ENCODE measurements at regions not wholly inside any gene's neighbourhood (a gene's known extent, or its start where the extent isn't known, plus 50 kb on each side); places are given as distances from the start of the nearest gene placed in this dataset.
"Not testable (repeated sequence)": the region's sequence is repeated elsewhere in the genome, so short reads cannot be mapped to it uniquely, and the experiment has no call there.

DNA sequence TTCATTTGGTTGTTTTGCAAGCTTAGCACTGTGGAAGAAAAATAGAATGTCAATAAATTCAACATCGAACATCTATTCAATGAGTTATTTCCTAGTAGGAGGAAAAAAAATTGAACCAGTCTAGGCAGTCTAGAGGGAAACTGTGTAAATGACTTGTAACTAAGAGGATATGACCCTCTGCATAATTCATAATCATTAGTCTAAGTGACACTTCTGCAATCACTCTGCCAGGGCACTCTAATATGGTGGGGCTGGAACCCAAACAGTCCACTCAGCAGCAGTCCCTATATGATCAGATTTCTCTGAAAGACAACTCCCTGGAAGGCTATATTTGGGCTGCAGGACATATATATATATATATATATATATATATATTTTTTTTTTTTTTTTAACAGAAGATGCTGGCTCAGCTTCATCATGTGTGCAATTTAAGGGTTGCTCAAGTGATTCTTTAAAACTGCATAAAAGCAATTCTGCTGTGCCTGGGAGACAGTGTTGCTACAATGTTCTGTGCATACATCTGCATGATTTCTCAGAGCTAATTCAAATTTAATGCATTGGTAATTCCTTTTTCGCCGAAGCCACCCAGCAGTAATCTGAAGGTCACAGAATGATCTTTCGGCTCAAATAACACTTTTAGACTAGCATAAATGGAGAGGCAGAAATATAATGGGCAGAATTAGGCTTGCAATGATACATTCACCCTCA is 482.1 kb upstream of the ZNF608 start:
- DNase-seq: no peak
- Mint-ChIP-seq H3K27me3 (no peaks in the 10 kb centered on the region), H3K9me3 (peaks cover 3% of the 10 kb centered on the region), H3K4me3 (no peak overlapping the region), H3K27ac (no peak overlapping the region), H3K36me3 (no peaks in the 10 kb centered on the region), H3K4me1 (no peaks in the 10 kb centered on the region)
- CTCF ChIA-PET: no interaction called here

DNA sequence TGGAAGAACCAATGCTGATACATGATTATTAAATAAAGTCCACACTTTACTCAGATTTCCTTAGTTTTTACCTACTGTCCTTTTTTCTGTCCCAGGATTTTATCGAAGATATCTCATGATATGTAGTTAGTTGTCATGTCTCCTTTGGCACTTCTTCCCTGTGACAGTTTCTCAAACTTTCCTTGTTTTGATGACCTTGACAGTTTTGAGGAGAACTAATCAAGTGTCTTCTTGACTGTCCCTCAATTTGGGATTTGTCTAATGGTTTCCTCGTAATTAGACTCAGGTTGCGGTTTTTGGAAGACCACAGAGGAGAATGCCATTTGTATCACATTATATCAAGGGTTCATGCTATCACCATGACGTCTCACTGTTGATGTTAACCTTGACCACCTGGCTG is 483.1 kb upstream of the ZNF608 start:
- DNase-seq: no peak
- Mint-ChIP-seq H3K27ac (no peak overlapping the region), H3K27me3 (no peaks in the 10 kb centered on the region), H3K4me3 (no peak overlapping the region), H3K9me3 (peaks cover 3% of the 10 kb centered on the region), H3K4me1 (no peaks in the 10 kb centered on the region), H3K36me3 (no peaks in the 10 kb centered on the region)
- CTCF ChIA-PET: no interaction called here

DNA sequence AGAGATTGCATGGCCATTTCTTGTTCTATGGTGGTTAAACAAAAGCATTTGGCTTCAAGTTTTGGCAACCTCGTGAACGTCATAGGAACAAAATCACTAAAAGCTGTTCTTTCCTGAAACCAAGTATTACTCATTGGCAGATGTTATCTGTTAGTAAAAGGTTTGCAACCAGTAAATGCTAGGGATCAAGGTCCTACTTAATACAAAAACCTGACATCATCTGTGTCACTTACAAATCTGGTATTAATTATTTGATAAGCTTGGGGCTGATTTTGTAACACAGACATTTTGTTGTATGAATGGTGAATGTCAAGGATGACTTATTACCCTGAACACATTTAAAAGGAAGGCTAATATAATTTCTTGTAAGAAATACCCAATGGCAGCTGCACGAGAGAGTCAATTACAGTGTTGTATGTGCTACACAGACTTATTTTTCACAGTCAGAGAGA is 486.4 kb upstream of the ZNF608 start:
- Mint-ChIP-seq H3K36me3 (no peaks in the 10 kb centered on the region), H3K4me3 (no peak overlapping the region), H3K4me1 (no peaks in the 10 kb centered on the region), H3K27me3 (no peaks in the 10 kb centered on the region), H3K27ac (no peak overlapping the region), H3K9me3 (peaks cover 3% of the 10 kb centered on the region)
- CTCF ChIA-PET: no interaction called here
- DNase-seq: no peak

DNA sequence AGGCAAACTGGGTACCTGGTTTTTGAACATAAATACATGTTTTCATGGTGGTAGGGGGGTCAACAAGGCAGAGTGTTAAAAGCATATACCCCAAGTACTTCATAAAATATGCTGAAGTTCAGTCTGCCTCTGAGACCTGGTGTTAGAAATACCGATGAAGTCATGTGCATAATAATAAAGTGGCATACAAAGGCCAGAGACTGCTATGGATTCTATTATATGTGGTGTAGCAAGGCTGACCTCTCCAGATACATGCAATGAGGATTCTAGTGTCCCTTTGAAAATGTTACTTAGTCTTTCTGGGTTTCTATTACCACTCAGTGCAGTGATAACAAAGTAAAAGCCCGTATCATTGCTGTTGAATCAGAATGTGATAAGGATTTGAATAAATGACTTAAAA is 487.5 kb upstream of the ZNF608 start:
- Mint-ChIP-seq H3K27me3 (no peaks in the 10 kb centered on the region), H3K36me3 (no peaks in the 10 kb centered on the region), H3K4me1 (no peaks in the 10 kb centered on the region), H3K4me3 (no peak overlapping the region), H3K27ac (no peak overlapping the region), H3K9me3 (peaks cover 3% of the 10 kb centered on the region)
- DNase-seq: no peak
- CTCF ChIA-PET: no interaction called here

DNA sequence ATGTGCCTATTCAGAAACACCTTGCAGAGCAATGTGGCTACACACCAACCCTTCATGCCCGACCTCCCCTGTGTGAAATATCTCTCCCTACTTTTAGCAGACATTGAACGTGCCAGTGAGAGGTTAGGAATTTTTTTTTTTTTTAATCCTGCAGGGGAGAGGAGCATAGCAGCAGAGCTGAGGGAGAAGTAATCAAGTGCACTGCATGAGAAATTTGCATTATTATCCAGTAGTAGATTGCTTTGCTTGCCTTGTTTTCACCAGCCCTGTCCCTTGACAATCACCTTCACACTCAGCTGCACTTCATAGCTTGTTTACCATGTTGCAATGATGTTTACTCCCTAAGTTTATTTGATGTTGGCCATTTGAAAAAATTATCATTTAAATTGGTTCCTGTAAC is 489.6 kb upstream of the ZNF608 start:
- Mint-ChIP-seq H3K27ac (no peak overlapping the region), H3K36me3 (no peaks in the 10 kb centered on the region), H3K4me1 (no peaks in the 10 kb centered on the region), H3K27me3 (no peaks in the 10 kb centered on the region), H3K9me3 (peaks cover 4% of the 10 kb centered on the region), H3K4me3 (no peak overlapping the region)
- no peak for DNase-seq
- CTCF ChIA-PET: no interaction called here

DNA sequence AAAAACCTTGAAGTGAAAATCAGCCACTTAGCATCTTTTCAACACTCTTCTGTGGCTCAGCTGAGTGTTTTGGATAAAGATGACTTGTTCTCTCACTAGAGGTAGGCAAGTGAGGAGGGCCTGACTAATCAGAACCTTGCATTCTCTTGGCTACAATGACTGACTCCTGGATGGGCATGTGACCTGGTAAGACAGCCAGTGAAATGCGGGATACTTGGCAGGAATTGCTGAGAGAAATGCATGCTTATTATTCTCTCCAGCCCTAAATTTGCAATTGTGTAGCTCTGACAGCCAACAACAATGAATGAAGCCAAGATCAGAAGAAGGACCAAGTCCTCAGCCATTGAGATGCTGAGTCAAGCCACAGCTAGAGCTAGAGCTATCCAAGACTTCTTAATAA is 490.5 kb upstream of the ZNF608 start:
- H3K9me3 Mint-ChIP-seq: peaks cover 6% of the 10 kb centered on the region
- H3K4me3 Mint-ChIP-seq: no peak overlapping the region
- no peaks in the 10 kb centered on the region for H3K27me3 Mint-ChIP-seq
- no peak overlapping the region for H3K27ac Mint-ChIP-seq
- no peak for DNase-seq
- CTCF ChIA-PET: no interaction called here
- H3K36me3 Mint-ChIP-seq: no peaks in the 10 kb centered on the region
- H3K4me1 Mint-ChIP-seq: no peaks in the 10 kb centered on the region

DNA sequence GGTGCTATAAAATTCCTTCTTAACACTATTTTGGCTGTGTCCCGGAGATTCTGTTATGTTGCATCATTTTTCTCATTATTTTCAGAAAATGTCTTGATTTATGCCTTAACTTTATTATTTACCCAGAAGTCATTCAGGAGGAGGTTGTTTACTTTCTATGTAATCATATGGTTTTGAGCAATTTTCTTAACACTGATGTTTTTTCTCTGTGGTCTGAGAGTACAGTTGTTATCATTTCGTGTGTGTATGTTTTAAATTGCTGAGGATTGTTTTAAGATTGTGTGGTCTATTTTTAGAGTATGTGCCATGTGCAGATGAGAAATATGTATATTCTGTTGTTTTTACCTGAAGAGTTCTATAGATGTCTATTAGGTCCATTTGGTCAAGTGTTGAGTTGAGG is 498.1 kb upstream of the ZNF608 start:
- no peaks in the 10 kb centered on the region for H3K36me3 Mint-ChIP-seq
- H3K27me3 Mint-ChIP-seq: no peaks in the 10 kb centered on the region
- no peak overlapping the region for H3K4me3 Mint-ChIP-seq
- H3K27ac Mint-ChIP-seq: no peak overlapping the region
- no peaks in the 10 kb centered on the region for H3K4me1 Mint-ChIP-seq
- CTCF ChIA-PET: no interaction called here
- H3K9me3 Mint-ChIP-seq: peaks cover 12% of the 10 kb centered on the region
- no peak for DNase-seq

DNA sequence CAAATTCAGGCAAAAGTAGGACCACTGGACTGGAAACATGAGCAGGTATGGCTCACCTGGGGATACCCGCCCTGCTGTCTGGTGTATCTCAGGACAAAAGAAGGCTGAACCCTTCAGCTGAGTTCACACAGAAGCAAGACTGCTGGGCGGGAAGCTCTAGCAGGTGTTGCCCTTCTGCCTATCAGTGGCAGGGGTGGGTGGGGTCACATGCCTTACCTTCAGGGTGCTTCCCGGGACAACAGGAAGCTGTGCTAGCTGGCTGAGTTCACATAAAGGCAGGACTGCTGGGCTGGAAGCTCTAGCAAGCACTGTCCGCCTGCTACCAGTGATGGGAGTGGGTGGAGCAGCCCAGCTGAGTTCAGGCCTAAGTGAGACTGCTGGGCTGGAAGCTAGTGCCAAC is 498.8 kb upstream of the ZNF608 start:
- CTCF ChIA-PET: no interaction called here
- no peaks in the 10 kb centered on the region for H3K4me1 Mint-ChIP-seq
- no peak overlapping the region for H3K27ac Mint-ChIP-seq
- H3K9me3 Mint-ChIP-seq: peaks cover 8% of the 10 kb centered on the region
- H3K4me3 Mint-ChIP-seq: no peak overlapping the region
- no peaks in the 10 kb centered on the region for H3K27me3 Mint-ChIP-seq
- DNase-seq: no peak
- no peaks in the 10 kb centered on the region for H3K36me3 Mint-ChIP-seq

DNA sequence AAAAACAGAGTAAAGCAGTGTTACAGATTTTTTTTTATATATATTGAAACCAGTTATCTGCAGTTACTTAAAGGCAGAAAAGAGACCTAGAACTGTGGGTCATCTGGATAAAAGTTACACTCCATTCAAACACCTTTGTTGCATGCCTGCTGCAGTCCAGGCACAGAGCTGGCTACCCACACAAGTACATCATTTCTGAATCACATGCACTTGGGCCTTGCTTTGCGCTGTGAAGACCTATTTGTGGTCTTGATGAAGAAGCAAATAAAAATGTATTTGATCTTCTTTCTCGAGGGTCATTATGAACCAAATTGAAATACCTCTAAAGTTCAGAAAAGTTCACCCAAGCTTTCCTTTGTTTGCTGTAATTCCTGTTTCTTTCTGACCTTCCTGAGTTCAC is 503.0 kb upstream of the ZNF608 start:
- Mint-ChIP-seq H3K9me3 (peaks cover 15% of the 10 kb centered on the region), H3K4me1 (no peaks in the 10 kb centered on the region), H3K27me3 (no peaks in the 10 kb centered on the region), H3K36me3 (no peaks in the 10 kb centered on the region), H3K4me3 (no peak overlapping the region), H3K27ac (no peak overlapping the region)
- no peak for DNase-seq
- CTCF ChIA-PET: no interaction called here

DNA sequence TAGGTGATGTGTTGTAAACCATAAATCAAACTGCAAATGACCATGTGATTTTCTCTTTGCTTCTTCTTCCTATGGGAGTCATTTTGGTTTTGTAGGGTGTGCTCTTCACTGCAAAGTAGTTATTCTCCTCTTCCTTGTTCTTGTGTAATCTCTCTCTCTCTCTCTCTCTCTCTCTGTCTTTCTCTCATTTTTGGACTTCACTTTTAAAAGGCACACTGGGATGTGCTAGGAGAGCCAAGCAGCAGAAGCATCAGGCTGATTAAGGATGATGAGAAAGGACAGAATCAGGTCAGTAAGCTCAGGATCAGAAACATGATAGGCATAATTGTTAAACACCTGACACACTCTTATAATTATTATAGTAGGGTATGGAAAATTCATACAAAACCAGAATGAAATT is 505.3 kb upstream of the ZNF608 start:
- CTCF ChIA-PET: no interaction called here
- no peaks in the 10 kb centered on the region for H3K4me1 Mint-ChIP-seq
- peaks cover 15% of the 10 kb centered on the region for H3K9me3 Mint-ChIP-seq
- H3K27me3 Mint-ChIP-seq: no peaks in the 10 kb centered on the region
- no peak overlapping the region for H3K4me3 Mint-ChIP-seq
- no peak for DNase-seq
- no peaks in the 10 kb centered on the region for H3K36me3 Mint-ChIP-seq
- H3K27ac Mint-ChIP-seq: no peak overlapping the region

DNA sequence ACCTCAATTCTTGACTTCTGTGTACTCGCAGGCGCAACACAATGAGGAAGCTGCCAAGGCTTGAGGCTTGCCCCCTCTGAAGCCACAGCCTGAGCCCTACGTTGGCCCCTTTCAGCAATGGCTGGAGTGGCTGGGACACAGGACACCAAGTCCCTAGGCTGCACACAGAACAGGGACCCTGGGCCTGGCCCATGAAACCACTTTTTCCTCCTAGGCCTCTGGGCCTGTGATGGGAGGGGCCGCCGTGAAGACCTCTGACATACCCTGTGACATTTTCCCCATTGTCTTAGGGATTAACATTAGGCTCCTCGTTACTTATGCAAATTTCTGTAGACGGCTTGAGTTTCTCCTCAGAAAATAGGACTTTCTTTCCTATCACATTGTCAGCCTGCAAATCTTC is 507.2 kb upstream of the ZNF608 start:
- DNase-seq, CTCF ChIA-PET, H3K4me1 Mint-ChIP-seq, H3K27me3 Mint-ChIP-seq, H3K27ac Mint-ChIP-seq, H3K36me3 Mint-ChIP-seq, H3K4me3 Mint-ChIP-seq: not testable (repeated sequence)
- H3K9me3 Mint-ChIP-seq: peaks cover 15% of the 10 kb centered on the region

DNA sequence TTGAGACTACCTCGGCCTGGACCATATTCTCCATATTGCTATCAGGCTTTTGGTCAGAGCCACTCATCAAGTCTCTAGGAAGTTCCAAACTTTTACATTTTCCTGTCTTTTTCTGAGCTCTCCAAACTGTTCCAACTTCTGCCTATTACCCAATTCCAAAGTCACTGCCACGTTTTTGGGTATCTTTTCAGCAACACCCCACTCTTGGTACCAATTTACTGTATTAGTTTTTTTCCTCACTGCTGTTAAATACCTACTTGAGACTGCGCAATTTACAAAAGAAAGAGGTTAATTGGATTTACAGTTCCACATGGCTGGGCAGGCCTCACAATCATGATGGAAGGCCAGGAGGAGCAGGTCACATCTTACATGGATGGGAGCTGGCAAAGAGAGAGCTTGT is 507.8 kb upstream of the ZNF608 start:
- H3K9me3 Mint-ChIP-seq: peaks cover 15% of the 10 kb centered on the region
- no peak overlapping the region for H3K27ac Mint-ChIP-seq
- CTCF ChIA-PET: no interaction called here
- DNase-seq: no peak
- no peaks in the 10 kb centered on the region for H3K36me3 Mint-ChIP-seq
- no peak overlapping the region for H3K4me3 Mint-ChIP-seq
- H3K27me3 Mint-ChIP-seq: no peaks in the 10 kb centered on the region
- no peaks in the 10 kb centered on the region for H3K4me1 Mint-ChIP-seq

DNA sequence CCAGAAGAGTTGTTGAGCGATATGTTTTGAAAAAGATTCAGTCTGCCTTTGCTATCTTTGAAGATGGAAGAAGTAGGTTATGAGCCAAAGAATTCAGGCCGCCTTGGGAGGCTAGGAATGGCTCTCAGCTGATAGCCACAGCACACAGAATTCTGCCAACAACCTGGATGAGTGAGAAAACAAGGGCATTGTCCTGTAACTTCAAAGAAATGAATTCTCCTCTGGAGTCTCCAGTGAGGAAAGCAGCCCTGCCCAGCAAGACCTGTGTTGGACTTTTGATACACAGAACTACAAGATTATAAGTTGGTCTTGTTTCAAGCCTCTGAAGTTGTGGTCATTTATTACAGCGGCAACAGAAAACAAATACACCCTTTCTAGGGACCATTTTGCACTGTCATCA is 509.9 kb upstream of the ZNF608 start:
- H3K36me3 Mint-ChIP-seq: no peaks in the 10 kb centered on the region
- H3K4me1 Mint-ChIP-seq: no peaks in the 10 kb centered on the region
- no peaks in the 10 kb centered on the region for H3K27me3 Mint-ChIP-seq
- peaks cover 15% of the 10 kb centered on the region for H3K9me3 Mint-ChIP-seq
- H3K4me3 Mint-ChIP-seq: no peak overlapping the region
- H3K27ac Mint-ChIP-seq: no peak overlapping the region
- no peak for DNase-seq
- CTCF ChIA-PET: no interaction called here

DNA sequence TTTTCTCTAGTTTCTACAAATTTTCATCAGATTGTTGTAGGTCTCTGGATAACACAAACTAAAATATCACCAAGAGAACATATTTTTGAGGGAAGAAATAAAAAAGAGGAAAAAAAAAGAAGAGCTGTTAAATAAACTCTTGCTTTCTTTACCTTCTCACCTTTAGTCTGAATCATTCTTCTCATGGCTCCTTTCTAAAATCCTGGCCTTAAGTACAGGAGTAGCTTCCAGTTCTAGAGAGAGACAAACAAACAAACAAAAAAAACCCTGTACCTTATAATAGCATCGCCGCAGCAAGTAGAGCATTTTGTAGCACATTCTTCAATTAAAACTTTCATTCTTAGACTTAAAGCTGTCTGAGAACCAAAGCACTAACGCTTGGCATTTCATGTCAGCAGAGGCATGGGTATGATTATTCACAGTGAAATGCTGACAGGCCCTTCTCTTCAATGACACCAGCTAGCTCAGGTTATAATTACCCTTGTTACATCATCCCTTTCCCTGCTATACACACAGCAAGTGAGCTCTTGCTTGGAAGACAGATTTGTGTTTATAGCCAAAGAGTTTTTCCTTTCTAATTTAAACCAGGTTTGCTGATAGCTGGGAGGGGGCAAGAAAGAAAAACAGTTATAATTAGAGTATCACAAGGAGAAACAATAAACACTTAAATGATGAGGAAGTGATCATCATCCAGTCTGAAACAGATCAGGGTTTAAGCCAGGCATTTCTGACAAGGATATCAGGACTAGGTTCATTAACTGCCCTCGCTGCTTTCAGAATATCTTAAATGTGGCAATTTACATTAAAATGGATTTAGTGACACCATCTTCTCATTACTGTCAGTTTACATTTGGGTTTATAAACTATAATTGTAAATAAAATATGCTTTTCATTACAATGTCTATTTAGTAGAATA is 510.9 kb upstream of the ZNF608 start:
- Mint-ChIP-seq H3K27ac (no peak overlapping the region), H3K36me3 (no peaks in the 10 kb centered on the region), H3K4me1 (no peaks in the 10 kb centered on the region), H3K4me3 (no peak overlapping the region), H3K9me3 (peaks cover 15% of the 10 kb centered on the region), H3K27me3 (no peaks in the 10 kb centered on the region)
- CTCF ChIA-PET: no interaction called here
- no peak for DNase-seq

DNA sequence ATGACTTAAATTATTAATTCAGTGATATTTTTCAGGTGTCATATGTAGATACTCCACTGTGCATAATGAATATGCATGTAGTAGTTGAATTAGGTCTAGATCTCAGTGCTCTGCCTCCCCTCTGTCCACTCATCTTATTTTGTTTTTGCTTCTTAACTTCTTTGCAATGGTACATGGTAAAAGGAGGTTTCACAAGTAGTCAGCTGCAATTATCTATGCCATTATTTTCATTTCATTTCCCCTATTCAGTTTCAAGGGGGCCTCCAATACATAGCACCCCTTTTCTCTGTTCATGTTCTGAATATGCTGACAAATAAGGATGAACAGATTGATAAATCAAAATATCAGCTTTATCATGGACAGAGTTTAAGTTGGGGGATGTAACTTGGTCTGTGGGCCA is 511.6 kb upstream of the ZNF608 start:
- H3K27me3 Mint-ChIP-seq: no peaks in the 10 kb centered on the region
- CTCF ChIA-PET: no interaction called here
- H3K36me3 Mint-ChIP-seq: no peaks in the 10 kb centered on the region
- DNase-seq: no peak
- H3K4me1 Mint-ChIP-seq: no peaks in the 10 kb centered on the region
- H3K4me3 Mint-ChIP-seq: no peak overlapping the region
- no peak overlapping the region for H3K27ac Mint-ChIP-seq
- peaks cover 11% of the 10 kb centered on the region for H3K9me3 Mint-ChIP-seq
